Testis (tissue), 2 donors: ENCODE measurements at regions not wholly inside any gene's neighbourhood (a gene's known extent, or its start where the extent isn't known, plus 50 kb on each side); places are given as distances from the start of the nearest gene placed in this dataset.
A peak's percentile ranks its signal among the peaks of the same experiment; 100 is the strongest.
"Not testable (repeated sequence)": the region's sequence is repeated elsewhere in the genome, so short reads cannot be mapped to it uniquely, and the experiment has no call there.

Experiments
- DNase-seq: peaks from one replicate; pipeline ENCODE4 v3.0.0-alpha.2; 2019
- H3K27ac ChIP-seq, 2 donors: fragments of 200-600 bp; sonication (generic); one replicate each; pipeline ENCODE4 v1.5.1; 2019
- H3K27me3 ChIP-seq: fragments of 200-600 bp; sonication (generic); one replicate; pipeline ENCODE4 v1.5.1; 2019
- H3K36me3 ChIP-seq: fragments of 200-600 bp; sonication (generic); one replicate; pipeline ENCODE4 v1.5.1; 2017; ENCODE audit warnings: low read depth; ENCODE audit errors: missing control alignments
- H3K4me1 ChIP-seq: fragments of 200-600 bp; sonication (generic); one replicate; pipeline ENCODE4 v1.5.1; 2019
- H3K4me3 ChIP-seq, 2 donors: fragments of 200-600 bp; sonication (generic); one replicate each; pipeline ENCODE4 v1.5.1; 2017 to 2019
- H3K9me3 ChIP-seq: fragments of 200-600 bp; sonication (generic); one replicate; pipeline ENCODE4 v1.5.1; 2017
- CTCF ChIP-seq, 3 experiments: fragments of 450-650 bp in 2 of 3; fragments of 200-600 bp in 1 of 3; sonication (generic) in 1 of 3; IDR thresholded peaks; one replicate each; pipeline ENCODE4 v1.5.1; 2016 to 2019; ENCODE audit warnings: antibody characterized with exemption in 3 of 3, mild to moderate bottlenecking in 2 of 3, moderate library complexity in 1 of 3
- POLR2A ChIP-seq: fragments of 450-650 bp; IDR thresholded peaks from one replicate; pipeline ENCODE4 v1.6.1; 2017; ENCODE audit warnings: antibody characterized with exemption, mild to moderate bottlenecking, moderate library complexity
- WGBS, 2 donors: methylation state at CpG; one replicate each; pipeline ENCODE4 v1.1.5; 2018; 5-methylcytosine and 5-hydroxymethylcytosine counted together
- intact Hi-C: fragments of 100-400 bp; cut with DNase I; formaldehyde crosslinking; loops from one replicate; pipeline ENCODE4 v1.15.1; 2023; ENCODE audit warnings: low total_unique reads

- WGBS, 2 donors, result 66 to 72% methylated on average over 5 of the region's 5 CpGs
- no peaks in the 10 kb centered on the region for H3K4me1 ChIP-seq
Observed at GRCh38 chr2:142742371-142743214, 134.9 kb upstream of the KYNU start.

DNA sequence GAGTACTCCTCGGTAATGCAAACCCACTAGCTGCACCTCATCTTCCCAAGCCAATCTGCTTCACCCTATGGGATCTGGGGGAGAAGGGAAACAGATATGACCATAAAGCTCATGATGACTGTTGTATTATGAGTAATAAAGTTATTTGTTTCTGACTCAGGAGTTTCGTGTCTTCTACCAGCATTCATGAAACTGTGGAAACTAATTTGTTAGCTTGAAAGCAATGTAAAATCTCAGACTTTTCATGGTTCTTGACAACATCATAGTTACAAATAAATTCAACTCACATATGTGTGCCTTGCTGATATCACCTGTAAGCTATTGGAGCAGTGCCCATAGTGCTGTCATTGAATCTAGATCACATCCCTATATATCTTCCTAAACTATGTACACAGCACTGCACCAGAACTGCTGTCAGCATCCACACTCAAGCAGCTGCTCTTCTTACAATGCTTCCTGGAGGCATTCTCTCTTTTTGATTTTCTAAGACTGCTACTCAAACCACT lies 135.6 kb upstream of the KYNU start:
- intact Hi-C loops, result no loop called here

More at GRCh38 chr2:142742371-142743214, 134.9 kb upstream of the KYNU start:
- Histone ChIP-seq H3K9me3 (no peaks in the 10 kb centered on the region), H3K4me3 (no peak overlapping the region), H3K36me3 (no peaks in the 10 kb centered on the region), H3K27ac (no peak overlapping the region), H3K27me3 (no peaks in the 10 kb centered on the region)
- no peak for DNase-seq
- TF ChIP-seq CTCF (IDR thresholded peaks at IDR 0.05), result no peak
- TF ChIP-seq POLR2A, result no peak
- intact Hi-C loops, result no loop called here

GRCh38 chr2:142734770-142735169 lies 142.7 kb upstream of the KYNU start:
- intact Hi-C loops, result no loop called here
- Histone ChIP-seq H3K27ac (no peak overlapping the region), H3K4me3 (no peak overlapping the region), H3K9me3 (no peaks in the 10 kb centered on the region), H3K4me1 (no peaks in the 10 kb centered on the region), H3K27me3 (no peaks in the 10 kb centered on the region), H3K36me3 (no peaks in the 10 kb centered on the region)
- no peak for DNase-seq
- 41 to 52% methylated on average over 2 of the region's 2 CpGs for WGBS, 2 donors
- no peak for TF ChIP-seq CTCF (IDR thresholded peaks at IDR 0.05)
- no peak for TF ChIP-seq POLR2A

More for the DNA sequence above, 135.6 kb upstream of the KYNU start:
- Histone ChIP-seq H3K4me3 (no peak overlapping the region), H3K4me1 (no peaks in the 10 kb centered on the region), H3K27me3 (no peaks in the 10 kb centered on the region), H3K27ac (no peak overlapping the region), H3K9me3 (no peaks in the 10 kb centered on the region), H3K36me3 (no peaks in the 10 kb centered on the region)
- TF ChIP-seq CTCF (IDR thresholded peaks at IDR 0.05), result no peak
- TF ChIP-seq POLR2A, result no peak
- DNase-seq, result no peak
- 97 to 98% methylated on average over 2 of the region's 2 CpGs for WGBS, 2 donors

GRCh38 chr2:142734231-142734630 lies 143.2 kb upstream of the KYNU start:
- no peak for TF ChIP-seq POLR2A
- TF ChIP-seq CTCF (IDR thresholded peaks at IDR 0.05), result peak in 1 of 3 experiments; percentile 54
- intact Hi-C loops, result no loop called here
- H3K27me3 ChIP-seq, result no peaks in the 10 kb centered on the region
- H3K27ac ChIP-seq, result no peak overlapping the region
- 96 to 97% methylated on average over 3 of the region's 3 CpGs for WGBS, 2 donors
- no peaks in the 10 kb centered on the region for H3K36me3 ChIP-seq
- no peak overlapping the region for H3K4me3 ChIP-seq
- DNase-seq, result no peak
- H3K4me1 ChIP-seq, result no peaks in the 10 kb centered on the region
- H3K9me3 ChIP-seq, result no peaks in the 10 kb centered on the region

DNA sequence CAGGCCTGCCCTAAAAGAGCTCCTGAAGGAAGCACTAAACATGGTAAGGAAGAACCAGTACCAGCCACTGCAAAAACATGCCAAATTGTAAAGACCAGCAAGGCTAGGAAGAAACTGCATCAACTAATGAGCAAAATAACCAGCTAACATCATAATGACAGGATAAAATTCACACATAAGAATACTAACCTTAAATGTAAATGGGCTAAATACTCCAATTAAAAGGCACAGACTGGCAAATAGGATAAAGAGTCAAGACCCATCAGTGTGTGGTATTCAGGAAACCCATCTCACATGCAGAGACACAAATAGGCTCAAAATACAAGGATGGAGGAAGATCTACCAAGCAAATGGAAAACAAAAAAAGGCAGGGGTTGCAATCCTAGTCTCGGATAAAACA lies 147.7 kb upstream of the KYNU start:
- DNase-seq, result not testable (repeated sequence)

DNA sequence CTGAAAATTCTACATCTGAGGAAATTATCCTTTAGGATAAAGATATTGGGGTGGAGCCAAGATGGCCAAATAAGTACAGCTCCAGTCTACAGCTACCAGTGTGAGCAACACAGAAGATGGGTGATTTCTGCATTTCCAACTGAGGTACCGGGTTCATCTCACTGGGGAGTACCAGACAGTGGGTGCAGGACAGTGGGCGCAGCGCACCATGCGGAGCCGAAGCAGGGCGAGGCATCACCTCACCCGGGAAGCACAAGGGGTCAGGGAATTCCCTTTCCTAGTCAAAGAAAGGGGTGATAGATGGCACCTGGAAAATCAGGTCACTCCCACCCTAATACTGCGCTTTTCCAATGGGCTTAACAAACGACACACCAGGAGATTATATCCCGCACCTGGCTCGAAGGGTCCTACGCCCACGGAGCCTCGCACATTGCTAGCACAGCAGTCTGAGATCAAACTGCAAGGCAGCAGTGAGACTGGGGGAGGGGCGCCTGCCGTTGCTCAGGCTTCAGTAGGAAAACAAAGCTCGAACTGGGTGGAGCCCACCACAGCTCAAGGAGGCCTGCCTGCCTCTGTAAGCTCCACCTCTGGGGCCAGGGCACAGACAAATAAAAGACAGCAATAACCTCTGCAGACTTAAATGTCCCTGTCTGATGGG lies 149.5 kb upstream of the KYNU start:
- H3K27ac ChIP-seq, H3K4me3 ChIP-seq, H3K36me3 ChIP-seq, intact Hi-C loops, H3K9me3 ChIP-seq, H3K4me1 ChIP-seq, H3K27me3 ChIP-seq, DNase-seq: not testable (repeated sequence)
- 93 to 94% methylated on average over 17 of the region's 17 CpGs for WGBS, 2 donors

More for the DNA sequence above, 147.7 kb upstream of the KYNU start:
- H3K27me3 ChIP-seq, H3K27ac ChIP-seq, intact Hi-C loops, H3K9me3 ChIP-seq, H3K4me3 ChIP-seq, H3K4me1 ChIP-seq, H3K36me3 ChIP-seq: not testable (repeated sequence)
- 86 to 90% methylated on average over 1 of the region's 1 CpG for WGBS, 2 donors
